Muscle layer of colon (tissue), 2 donors: ENCODE measurements at regions not wholly inside any gene's neighbourhood (a gene's known extent, or its start where the extent isn't known, plus 50 kb on each side); places are given as distances from the start of the nearest gene placed in this dataset.
"Not testable (repeated sequence)": the region's sequence is repeated elsewhere in the genome, so short reads cannot be mapped to it uniquely, and the experiment has no call there.

ENCODE experiments used
- H3K27ac ChIP-seq: one replicate; pipeline ENCODE4 v1.7.0; 2013; ENCODE audit warnings: low read depth, mild to moderate bottlenecking, low read length, moderate library complexity
- H3K27me3 ChIP-seq, 2 donors: one replicate each; pipeline ENCODE4 v1.7.0; 2013; ENCODE audit warnings: low read length in 2 of 2, mild to moderate bottlenecking in 2 of 2; ENCODE audit not compliant: insufficient read depth in 2 of 2, control insufficient read depth in 1 of 2
- H3K36me3 ChIP-seq: one replicate; pipeline ENCODE4 v1.7.0; 2013; ENCODE audit warnings: mild to moderate bottlenecking, low read length; ENCODE audit not compliant: insufficient read depth
- H3K4me1 ChIP-seq: one replicate; pipeline ENCODE4 v1.7.0; 2013; ENCODE audit warnings: mild to moderate bottlenecking, low read length; ENCODE audit not compliant: insufficient read depth
- H3K4me3 ChIP-seq, 2 donors: one replicate each; pipeline ENCODE4 v1.7.0; 2013; ENCODE audit warnings: low read length in 2 of 2, low read depth in 1 of 2, mild to moderate bottlenecking in 1 of 2, moderate library complexity in 1 of 2
- H3K9ac ChIP-seq: one replicate; pipeline ENCODE4 v1.7.0; 2013; ENCODE audit warnings: low read length
- H3K9me3 ChIP-seq: one replicate; pipeline ENCODE4 v1.7.0; 2013; ENCODE audit warnings: mild to moderate bottlenecking, low read length
- donor health status: abdominal sarcoma.
- donor health status: Adenocarcinoma of cecum.

- Histone ChIP-seq H3K4me3 (no peak overlapping the region), H3K9ac (no peak overlapping the region), H3K9me3 (no peaks in the 10 kb centered on the region), H3K27ac (no peak overlapping the region), H3K4me1 (no peaks in the 10 kb centered on the region), H3K36me3 (no peaks in the 10 kb centered on the region), H3K27me3 (no peaks in the 10 kb centered on the region)
These were observed 151.0 kb upstream of the KRAS start for GRCh38 chr12:25401547-25402345.

DNA sequence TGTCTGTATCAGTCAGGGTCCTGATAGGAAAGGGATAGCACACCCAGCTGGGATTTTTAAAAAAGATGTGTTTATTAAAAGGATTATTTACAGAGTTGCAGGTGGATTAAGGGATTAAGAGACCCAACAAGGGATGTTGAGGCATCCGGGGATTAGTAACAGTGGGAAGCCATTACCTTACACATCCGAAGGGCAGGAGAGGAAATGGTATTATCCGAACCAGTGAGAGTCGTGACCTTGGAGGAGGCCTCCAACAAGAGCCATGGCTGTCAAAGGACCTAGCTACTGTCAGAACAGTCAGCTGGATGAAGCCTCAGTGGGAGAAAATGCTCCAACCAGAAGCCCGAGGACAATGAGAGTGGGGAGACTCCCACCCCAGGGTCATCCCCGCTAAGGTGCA, 146.3 kb upstream of the KRAS start:
- H3K4me1 ChIP-seq = no peaks in the 10 kb centered on the region
- H3K36me3 ChIP-seq = no peaks in the 10 kb centered on the region
- H3K27me3 ChIP-seq = no peaks in the 10 kb centered on the region
- H3K4me3 ChIP-seq = no peak overlapping the region
- H3K9ac ChIP-seq = no peak overlapping the region
- no peak overlapping the region for H3K27ac ChIP-seq
- no peaks in the 10 kb centered on the region for H3K9me3 ChIP-seq

DNA sequence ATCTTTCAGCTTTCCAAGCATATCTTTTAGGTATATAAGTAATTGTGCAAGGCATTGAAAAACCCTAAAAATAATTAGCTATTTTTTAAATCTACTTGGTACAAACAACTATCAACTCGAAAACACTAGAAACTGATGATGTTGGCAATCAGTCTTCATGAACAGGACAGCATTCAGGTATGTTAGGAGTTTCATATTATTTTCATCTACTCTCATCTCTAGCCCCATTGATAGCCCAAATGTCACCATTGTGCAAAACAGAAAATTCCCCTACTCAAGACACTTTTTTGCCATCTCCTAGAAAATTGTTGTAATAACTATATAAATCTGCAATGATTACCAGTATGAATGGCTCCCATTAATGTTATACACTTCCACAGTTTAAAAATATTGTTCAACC, 144.5 kb upstream of the KRAS start:
- H3K4me3 ChIP-seq = no peak overlapping the region
- H3K9ac ChIP-seq = no peak overlapping the region
- no peak overlapping the region for H3K27ac ChIP-seq
- no peaks in the 10 kb centered on the region for H3K36me3 ChIP-seq
- H3K27me3 ChIP-seq = no peaks in the 10 kb centered on the region
- H3K4me1 ChIP-seq = no peaks in the 10 kb centered on the region
- no peaks in the 10 kb centered on the region for H3K9me3 ChIP-seq

GRCh38 chr12:25394775-25395174, 144.0 kb upstream of the KRAS start:
- not testable (repeated sequence) for H3K4me1 ChIP-seq, H3K9ac ChIP-seq, H3K27me3 ChIP-seq, H3K27ac ChIP-seq, H3K4me3 ChIP-seq, H3K9me3 ChIP-seq, H3K36me3 ChIP-seq

GRCh38 chr12:25394025-25394424, 143.3 kb upstream of the KRAS start:
- no peak overlapping the region for H3K27ac ChIP-seq
- no peaks in the 10 kb centered on the region for H3K4me1 ChIP-seq
- no peaks in the 10 kb centered on the region for H3K36me3 ChIP-seq
- H3K9me3 ChIP-seq = no peaks in the 10 kb centered on the region
- H3K27me3 ChIP-seq = no peaks in the 10 kb centered on the region
- no peak overlapping the region for H3K4me3 ChIP-seq
- no peak overlapping the region for H3K9ac ChIP-seq

DNA sequence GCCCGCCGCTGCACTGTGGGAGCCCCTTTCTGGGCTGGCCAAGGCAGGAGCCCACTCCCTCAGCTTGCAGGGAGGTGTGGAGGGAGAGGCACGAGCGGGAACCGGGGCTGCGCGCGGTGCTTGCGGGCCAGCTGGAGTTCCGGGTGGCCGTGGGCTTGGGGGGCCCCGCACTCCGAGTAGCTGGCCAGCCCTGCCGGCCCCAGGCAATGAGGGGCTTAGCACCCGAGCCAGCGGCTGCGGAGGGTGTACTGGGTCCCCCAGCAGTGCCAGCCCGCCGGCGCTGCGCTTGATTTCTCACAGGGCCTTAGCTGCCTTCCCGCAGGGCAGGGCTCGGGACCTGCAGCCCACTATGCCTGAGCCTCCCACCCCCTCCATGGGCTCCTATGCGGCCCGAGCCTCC, 140.6 kb upstream of the KRAS start:
- not testable (repeated sequence) for H3K4me3 ChIP-seq, H3K27me3 ChIP-seq, H3K4me1 ChIP-seq, H3K9ac ChIP-seq, H3K27ac ChIP-seq, H3K36me3 ChIP-seq, H3K9me3 ChIP-seq

DNA sequence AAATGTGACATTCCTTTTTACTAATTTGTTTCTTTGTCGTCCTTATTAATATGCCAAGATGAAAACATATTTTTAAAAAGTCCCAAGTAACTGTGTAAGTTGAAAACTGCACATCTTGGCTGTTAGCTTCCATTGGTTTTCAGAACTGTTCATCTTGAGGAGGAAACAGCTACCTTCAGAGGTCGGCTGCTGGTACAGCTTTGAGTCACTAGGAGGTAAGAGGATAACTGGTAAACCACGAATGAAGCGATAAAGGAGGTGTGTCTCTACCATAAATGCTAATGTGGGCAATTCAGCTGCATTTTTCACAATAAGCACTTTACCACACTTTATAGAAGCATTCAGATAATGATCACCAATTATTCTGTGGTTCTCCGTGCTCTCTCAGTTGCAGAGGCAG, 137.5 kb upstream of the KRAS start:
- no peak overlapping the region for H3K27ac ChIP-seq
- no peaks in the 10 kb centered on the region for H3K36me3 ChIP-seq
- no peak overlapping the region for H3K9ac ChIP-seq
- H3K4me1 ChIP-seq = peaks cover 6% of the 10 kb centered on the region
- no peaks in the 10 kb centered on the region for H3K9me3 ChIP-seq
- no peaks in the 10 kb centered on the region for H3K27me3 ChIP-seq
- no peak overlapping the region for H3K4me3 ChIP-seq

- Histone ChIP-seq H3K9me3 (no peaks in the 10 kb centered on the region), H3K27me3 (no peaks in the 10 kb centered on the region), H3K36me3 (no peaks in the 10 kb centered on the region), H3K4me3 (no peak overlapping the region), H3K27ac (peak overlapping the region; percentile 100), H3K9ac (no peak overlapping the region), H3K4me1 (peaks cover 6% of the 10 kb centered on the region)
These were observed 137.0 kb upstream of the KRAS start for GRCh38 chr12:25387732-25388050.

DNA sequence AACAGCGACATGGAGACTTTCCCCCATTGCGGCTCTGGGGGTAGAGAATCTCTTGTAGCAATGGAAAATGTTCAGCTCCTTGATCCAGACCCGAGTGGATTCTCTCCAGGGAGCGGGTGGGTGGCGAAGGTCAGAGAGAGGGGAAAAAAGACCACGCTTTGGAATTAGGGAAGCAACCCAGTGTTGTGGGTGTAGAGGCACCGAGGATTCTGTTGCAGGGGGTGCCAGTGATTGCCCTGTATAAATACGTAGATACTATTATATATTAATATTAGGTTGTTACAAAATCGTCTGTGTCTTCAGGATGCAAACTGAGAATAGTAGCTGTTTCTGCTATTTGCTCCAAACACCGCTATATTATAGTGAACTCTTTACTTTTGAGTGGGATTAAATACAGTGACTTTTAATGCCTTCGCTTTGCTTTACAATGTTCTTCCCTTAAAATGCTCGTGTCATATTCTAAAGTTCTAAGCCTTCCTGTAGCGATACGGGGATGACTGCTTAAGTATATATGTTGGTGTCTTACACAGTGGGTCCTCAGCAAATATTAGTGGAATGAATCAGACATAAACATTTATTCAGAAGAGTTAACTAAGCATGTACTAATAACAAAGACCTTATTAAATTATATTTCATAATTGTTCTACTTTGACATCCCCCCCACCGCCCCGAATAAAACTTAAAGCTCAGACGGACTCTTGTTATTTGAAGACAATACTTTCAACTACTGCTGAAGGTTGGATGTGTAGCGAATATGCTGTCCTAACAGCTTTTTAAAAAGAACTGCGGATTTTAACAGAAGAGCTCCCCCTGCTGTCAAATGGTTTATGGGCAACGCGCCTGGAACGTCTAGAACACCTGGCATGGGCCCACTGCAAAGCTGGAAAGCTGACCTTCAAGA, 136.4 kb upstream of the KRAS start:
- Histone ChIP-seq H3K4me3 (peak overlapping the region; percentile 88 to 93), H3K27me3 (no peaks in the 10 kb centered on the region), H3K27ac (peak overlapping the region; percentile 100), H3K4me1 (peaks cover 6% of the 10 kb centered on the region), H3K9ac (peak overlapping the region; percentile 92), H3K9me3 (no peaks in the 10 kb centered on the region), H3K36me3 (no peaks in the 10 kb centered on the region)

GRCh38 chr12:25384893-25385248, 134.1 kb upstream of the KRAS start:
- no peaks in the 10 kb centered on the region for H3K27me3 ChIP-seq
- H3K9ac ChIP-seq = peak overlapping the region; percentile 91
- no peaks in the 10 kb centered on the region for H3K9me3 ChIP-seq
- H3K4me1 ChIP-seq = peaks cover 6% of the 10 kb centered on the region
- H3K4me3 ChIP-seq = peak overlapping the region; percentile 89 to 92
- H3K36me3 ChIP-seq = no peaks in the 10 kb centered on the region
- H3K27ac ChIP-seq = peak overlapping the region; percentile 100

DNA sequence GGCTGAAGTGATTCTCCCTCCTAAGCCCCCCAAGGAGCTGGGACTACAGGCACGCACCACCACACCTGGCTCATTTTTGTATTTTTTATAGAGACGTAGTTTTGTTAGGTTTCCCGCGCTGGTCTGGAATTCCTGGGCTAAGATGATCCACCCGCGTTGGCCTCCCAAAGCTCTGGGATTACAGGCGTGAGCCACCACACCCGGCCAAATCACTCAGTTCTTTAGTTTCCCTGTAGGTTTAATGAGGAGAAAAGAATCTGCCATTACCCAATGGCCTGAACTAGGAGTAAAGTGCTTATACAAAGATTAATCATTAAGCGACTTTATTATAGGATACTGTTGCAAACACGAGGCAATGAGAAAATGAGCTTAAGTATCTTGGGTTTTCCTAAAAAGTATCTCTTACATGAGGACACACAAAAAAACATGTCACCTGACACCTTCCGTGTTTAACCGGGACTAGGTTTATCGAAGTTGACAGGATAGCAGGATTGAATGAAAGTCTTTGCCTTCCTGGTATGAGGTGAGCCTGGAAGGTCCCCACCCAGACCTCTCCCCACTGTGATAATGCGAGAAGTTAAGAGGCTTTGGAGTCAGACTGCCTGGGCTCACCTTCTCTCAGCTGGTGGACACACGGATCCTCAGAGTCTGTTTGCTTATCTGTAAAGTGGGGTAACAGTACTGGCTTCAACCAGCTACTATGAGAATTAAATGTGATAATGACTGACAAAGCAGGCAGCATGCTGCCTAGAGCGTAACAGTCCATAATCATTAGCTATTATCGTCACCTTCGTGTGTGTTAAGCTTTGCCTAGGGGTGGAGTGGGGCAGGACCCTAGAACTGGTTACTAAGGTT, 133.5 kb upstream of the KRAS start:
- peak overlapping the region; percentile 91 for H3K9ac ChIP-seq
- H3K4me1 ChIP-seq = peaks cover 6% of the 10 kb centered on the region
- H3K27me3 ChIP-seq = no peaks in the 10 kb centered on the region
- peak overlapping the region; percentile 89 to 92 for H3K4me3 ChIP-seq
- H3K36me3 ChIP-seq = no peaks in the 10 kb centered on the region
- peak overlapping the region; percentile 100 for H3K27ac ChIP-seq
- no peaks in the 10 kb centered on the region for H3K9me3 ChIP-seq
